ENCODE measurements at regions not wholly inside any gene's neighbourhood (a gene's known extent, or its start where the extent isn't known, plus 50 kb on each side); places are given as distances from the start of the nearest gene placed in this dataset.

- TF ChIP-seq SAP30 (IDR thresholded peaks at IDR 0.05; ENCODE audit: insufficient read depth, insufficient replicate concordance, low read length) (no peak), SP1 (IDR thresholded peaks at IDR 0.05; ENCODE audit: low read depth, low read length) (no peak), JUN (IDR thresholded peaks at IDR 0.05; ENCODE audit: low read depth, low read length) (no peak)
Observed at GRCh38 chr15:70559265-70560239, 203.8 kb downstream of the UACA start (continued).

Measured in H1 (cell line).